GM12878 (cell line): ENCODE measurements at regions not wholly inside any gene's neighbourhood (a gene's known extent, or its start where the extent isn't known, plus 50 kb on each side); places are given as distances from the start of the nearest gene placed in this dataset.

Experiments
- ATAC-seq: fragments of 200-7000 bp; cut with Tn5 transposase; 3 replicates; pipeline ENCODE4 v1.9.1; 2020; ENCODE audit warnings: mild to moderate bottlenecking, moderate library complexity
- BruUV-seq: library from RNA; stranded (reverse); fragments of 400-500 nt; replicated peaks from 2 replicates; lab custom pipeline; 2021; lab: Mats Ljungman, UMichigan
- CTCF ChIA-PET: fragments of 300-600 bp; sonication (Branson Sonifier 250); formaldehyde crosslinking; extraction: SDS; loops from one replicate; lab custom pipeline; 2021; ENCODE audit warnings: inconsistent platforms; lab: Yijun Ruan, JAX
- POLR2A ChIA-PET: fragments of 350-600 bp; formaldehyde crosslinking; extraction: SDS; loops from one replicate; lab custom pipeline; 2021; ENCODE audit warnings: inconsistent platforms; lab: Charles Lee
- RAD21 ChIA-PET: fragments of 300-600 bp; sonication (Branson Sonifier 250); formaldehyde crosslinking; loops from one replicate; lab custom pipeline; 2023; ENCODE audit warnings: antibody characterized with exemption; ENCODE audit not compliant: unreplicated experiment; lab: Charles Lee
- SMC1A ChIA-PET: fragments of 300-600 bp; sonication (Branson Sonifier 250); formaldehyde crosslinking; loops from one replicate; lab custom pipeline; 2023; ENCODE audit not compliant: unreplicated experiment, uncharacterized antibody; lab: Charles Lee
- DNase-seq: peaks from one replicate; pipeline ENCODE4 v3.0.0-alpha.2; 2011; ENCODE audit warnings: low read depth, low spot score
- FAIRE-seq: peaks from 3 replicates; lab custom pipeline; 2011; peaks lifted over from hg19 to GRCh38; lab: Jason Lieb, UNC
- H2AFZ ChIP-seq: 2 replicates; pipeline ENCODE4 v1.6.0; 2011; ENCODE audit warnings: low read depth, low read length, control low read depth; ENCODE audit not compliant: control insufficient read depth
- H3K27ac ChIP-seq: 2 replicates; pipeline ENCODE4 v1.5.1; 2011; ENCODE audit warnings: control low read depth; ENCODE audit not compliant: control insufficient read depth, insufficient read depth
- H3K27me3 ChIP-seq, 2 experiments: replicated peaks in 1 of 2; 2 replicates each; pipeline versions ENCODE4 v1.6.0 to v1.6.1; 2011; ENCODE audit warnings: low read length in 1 of 2; ENCODE audit not compliant: control insufficient read depth in 2 of 2, insufficient read depth in 2 of 2
- H3K36me3 ChIP-seq, 2 experiments: 2 replicates each; pipeline ENCODE4 v1.5.1; 2011; ENCODE audit warnings: low read length in 1 of 2; ENCODE audit not compliant: control insufficient read depth in 2 of 2, insufficient read depth in 2 of 2
- H3K4me1 ChIP-seq: 2 replicates; pipeline ENCODE4 v1.6.1; 2011; ENCODE audit warnings: mild to moderate bottlenecking, low read length, moderate library complexity, mixed read lengths; ENCODE audit not compliant: control insufficient read depth, insufficient read depth
- H3K4me2 ChIP-seq: 2 replicates; pipeline ENCODE4 v1.6.0; 2011; ENCODE audit warnings: control low read depth; ENCODE audit not compliant: control insufficient read depth, insufficient read depth
- H3K4me3 ChIP-seq: fragments of 200-600 bp; sonication (generic); 2 replicates; pipeline ENCODE4 v1.5.1; 2016
- H3K79me2 ChIP-seq: 2 replicates; pipeline ENCODE4 v1.6.0; 2011; ENCODE audit warnings: low read length; ENCODE audit not compliant: control insufficient read depth, insufficient read depth
- H3K9ac ChIP-seq: 2 replicates; pipeline ENCODE4 v1.8.0; 2011; ENCODE audit warnings: low read length, control low read depth, mixed read lengths; ENCODE audit not compliant: control insufficient read depth, insufficient read depth
- H3K9me3 ChIP-seq: replicated peaks from 3 replicates; pipeline ENCODE4 v1.5.1; 2011; ENCODE audit warnings: mild to moderate bottlenecking, low read length; ENCODE audit not compliant: control insufficient read depth, insufficient read depth
- H4K20me1 ChIP-seq: 2 replicates; pipeline ENCODE4 v1.6.0; 2011; ENCODE audit not compliant: control insufficient read depth, insufficient read depth
- BCL3 ChIP-seq: IDR thresholded peaks from 2 replicates; pipeline ENCODE4 v1.6.1; 2011; ENCODE audit warnings: borderline replicate concordance, low read depth, mild to moderate bottlenecking, moderate library complexity, low read length; ENCODE audit not compliant: insufficient read depth, poor library complexity, severe bottlenecking
- CBX3 ChIP-seq: fragments of 200-600 bp; sonication (generic); IDR thresholded peaks from 2 replicates; pipeline ENCODE4 v1.6.1; 2016; ENCODE audit warnings: low read depth, borderline replicate concordance
- CEBPZ ChIP-seq: fragments of 150-350 bp; IDR thresholded peaks from 2 replicates; pipeline ENCODE4 v1.6.1; 2016; ENCODE audit warnings: low read depth, low read length
- EED ChIP-seq: sonication (generic); IDR thresholded peaks from 2 replicates; pipeline ENCODE4 v1.6.1; 2016; ENCODE audit warnings: antibody characterized with exemption, low read depth
- HDAC2 ChIP-seq: fragments of 200-600 bp; sonication (generic); IDR thresholded peaks from 2 replicates; pipeline ENCODE4 v1.6.1; 2017
- HSF1 ChIP-seq: fragments of 150-350 bp; IDR thresholded peaks from 2 replicates; pipeline ENCODE4 v1.6.1; 2014; ENCODE audit warnings: mild to moderate bottlenecking, low read depth, low read length
- JUNB ChIP-seq: IDR thresholded peaks from 2 replicates; pipeline ENCODE4 v1.6.1; 2016; ENCODE audit warnings: antibody characterized with exemption, mild to moderate bottlenecking
- MEF2B ChIP-seq: fragments of 450-650 bp; IDR thresholded peaks from 2 replicates; pipeline ENCODE4 v1.6.1; 2018; ENCODE audit warnings: mild to moderate bottlenecking, moderate library complexity; ENCODE audit not compliant: partially characterized antibody, poor library complexity, severe bottlenecking
- NFYA ChIP-seq: IDR thresholded peaks from 2 replicates; pipeline ENCODE4 v1.6.1; 2011; ENCODE audit warnings: low read depth, mild to moderate bottlenecking, low read length, improper control_type of control experiment, borderline replicate concordance
- RB1 ChIP-seq: fragments of 450-650 bp; formaldehyde crosslinking; IDR thresholded peaks from 2 replicates; pipeline ENCODE4 v1.6.1; 2017; ENCODE audit warnings: mild to moderate bottlenecking, borderline replicate concordance
- SMAD5 ChIP-seq: IDR thresholded peaks from 2 replicates; pipeline ENCODE4 v1.6.1; 2016; ENCODE audit warnings: antibody characterized with exemption, low read depth
- SRF ChIP-seq, 2 experiments: IDR thresholded peaks; 2 replicates each; pipeline ENCODE4 v1.6.1; 2011; ENCODE audit warnings: low read depth in 2 of 2, low read length in 2 of 2, mild to moderate bottlenecking in 1 of 2, moderate library complexity in 1 of 2
- SUZ12 ChIP-seq: fragments of 200-600 bp; sonication (generic); IDR thresholded peaks from one replicate; pipeline ENCODE4 v1.6.1; 2018; ENCODE audit warnings: antibody characterized with exemption, mild to moderate bottlenecking; ENCODE audit not compliant: unreplicated experiment
- ZBTB33 ChIP-seq: fragments of 450-650 bp; IDR thresholded peaks from 2 replicates; pipeline ENCODE4 v1.6.1; 2017; ENCODE audit warnings: mild to moderate bottlenecking
- WGBS: methylation state at CpG from one replicate; pipeline ENCODE4 v1.1.6; 2016; ENCODE audit warnings: low lambda C conversion rate; ENCODE audit not compliant: insufficient replicate concordance, insufficient coverage; ENCODE audit errors: missing lambda C conversion rate; 5-methylcytosine and 5-hydroxymethylcytosine counted together
- in situ Hi-C: fragments of 300-500 bp; cut with MboI; formaldehyde crosslinking; loops from 9 replicates; pipeline ENCODE4 v1.14.3; 2018; ENCODE audit warnings: mixed read lengths
- intact Hi-C: fragments of 100-400 bp; cut with micrococcal nuclease; formaldehyde crosslinking; loops from one replicate; pipeline ENCODE4 v1.14.2; 2022; ENCODE audit not compliant: unreplicated experiment

- TF ChIP-seq EED: no peak
- TF ChIP-seq CEBPZ: no peak
- no peak for TF ChIP-seq MEF2B
- no peak for TF ChIP-seq JUNB
- TF ChIP-seq SRF (IDR thresholded peaks at IDR 0.05; ENCODE audit: low read depth in 2 of 2, low read length in 2 of 2): no peak
- no peak for TF ChIP-seq SUZ12
- no peak for TF ChIP-seq RB1
- TF ChIP-seq, all 136 proteins: peak for 0
Observed at GRCh38 chr15:98402486-98402885, 245.9 kb upstream of the IGF1R start (continued).

GRCh38 chr15:98403169-98403568 is 245.2 kb upstream of the IGF1R start:
- Histone ChIP-seq H3K4me1 (no peaks in the 10 kb centered on the region), H2AFZ (no peak overlapping the region), H3K9me3 (no peaks in the 10 kb centered on the region), H3K4me3 (no peak overlapping the region), H3K27ac (no peak overlapping the region), H3K9ac (no peak overlapping the region), H3K4me2 (no peak overlapping the region), H3K79me2 (no peaks in the 10 kb centered on the region), H3K36me3 (no peaks in the 10 kb centered on the region), H4K20me1 (no peaks in the 10 kb centered on the region), H3K27me3 (no peaks in the 10 kb centered on the region)
- TF ChIP-seq HSF1 (no peak), ZBTB33 (no peak), NFYA (no peak), SMAD5 (no peak), BCL3 (no peak), CBX3 (no peak), HDAC2 (no peak)
- DNase-seq (no peak), FAIRE-seq (no peak), ATAC-seq (no peak)
- POLR2A ChIA-PET: no interaction called here
- RAD21 ChIA-PET: no interaction called here
- in situ Hi-C loops: no loop called here
- SMC1A ChIA-PET: no interaction called here
- BruUV-seq: no TSS peak
- CTCF ChIA-PET: no interaction called here
- intact Hi-C loops: no loop called here
- 2% methylated on average over 5 of the region's 5 CpGs for WGBS
